Upper lobe of right lung (tissue), 1 donor: ENCODE measurements at regions not wholly inside any gene's neighbourhood (a gene's known extent, or its start where the extent isn't known, plus 50 kb on each side); places are given as distances from the start of the nearest gene placed in this dataset.

Experiments
- ATAC-seq: fragments of 200-7000 bp; cut with Tn5 transposase; one replicate; pipeline ENCODE4 v1.9.1; 2020; ENCODE audit warnings: mild to moderate bottlenecking, moderate library complexity
- DNase-seq: peaks from one replicate; pipeline ENCODE4 v3.0.0-alpha.2; 2020
- H3K27ac ChIP-seq: fragments of 200-600 bp; one replicate; pipeline ENCODE4 v1.8.0; 2022
- H3K27me3 ChIP-seq: fragments of 200-600 bp; one replicate; pipeline ENCODE4 v1.8.0; 2022; ENCODE audit warnings: mild to moderate bottlenecking
- H3K36me3 ChIP-seq: fragments of 200-600 bp; one replicate; pipeline ENCODE4 v1.8.0; 2022
- H3K4me1 ChIP-seq: fragments of 200-600 bp; one replicate; pipeline ENCODE4 v1.8.0; 2022
- H3K4me3 ChIP-seq: fragments of 200-600 bp; one replicate; pipeline ENCODE4 v1.8.0; 2022; ENCODE audit warnings: mild to moderate bottlenecking
- H3K9me3 ChIP-seq: fragments of 200-600 bp; one replicate; pipeline ENCODE4 v1.8.0; 2022
- intact Hi-C: fragments of 100-400 bp; cut with DNase I; formaldehyde crosslinking; loops from one replicate; pipeline ENCODE4 v1.11.0; 2022
- TF ChIP-seq, protein P1 (sequence below): fragments of 200-600 bp; IDR thresholded peaks from one replicate; pipeline ENCODE4 v1.8.0; 2022; ENCODE audit warnings: antibody characterized with exemption
- donor health status: DM: no; HTN: yes; CAD: no; lungs with severe emphysema.

DNA sequence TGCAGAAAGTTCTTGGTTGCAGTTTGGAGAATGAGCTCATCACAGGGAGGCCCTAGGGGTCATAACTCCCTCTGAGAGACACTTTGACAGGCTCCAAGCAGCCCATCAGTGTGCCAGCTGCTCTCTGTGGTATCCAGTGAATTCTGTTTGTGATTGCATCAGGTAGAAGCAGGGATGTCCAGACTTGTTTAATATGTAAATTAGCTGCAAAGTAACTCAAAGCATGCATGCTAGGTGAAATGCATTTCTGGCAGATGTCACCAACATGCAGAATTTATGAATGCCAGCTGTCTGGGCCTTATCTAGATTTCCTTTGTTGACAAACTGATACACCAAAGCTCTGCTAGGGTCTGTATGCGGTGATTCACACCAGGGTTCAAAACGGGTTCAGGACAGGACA lies 123.6 kb upstream of the MTNR1B start:
- TF ChIP-seq, protein P1, sequence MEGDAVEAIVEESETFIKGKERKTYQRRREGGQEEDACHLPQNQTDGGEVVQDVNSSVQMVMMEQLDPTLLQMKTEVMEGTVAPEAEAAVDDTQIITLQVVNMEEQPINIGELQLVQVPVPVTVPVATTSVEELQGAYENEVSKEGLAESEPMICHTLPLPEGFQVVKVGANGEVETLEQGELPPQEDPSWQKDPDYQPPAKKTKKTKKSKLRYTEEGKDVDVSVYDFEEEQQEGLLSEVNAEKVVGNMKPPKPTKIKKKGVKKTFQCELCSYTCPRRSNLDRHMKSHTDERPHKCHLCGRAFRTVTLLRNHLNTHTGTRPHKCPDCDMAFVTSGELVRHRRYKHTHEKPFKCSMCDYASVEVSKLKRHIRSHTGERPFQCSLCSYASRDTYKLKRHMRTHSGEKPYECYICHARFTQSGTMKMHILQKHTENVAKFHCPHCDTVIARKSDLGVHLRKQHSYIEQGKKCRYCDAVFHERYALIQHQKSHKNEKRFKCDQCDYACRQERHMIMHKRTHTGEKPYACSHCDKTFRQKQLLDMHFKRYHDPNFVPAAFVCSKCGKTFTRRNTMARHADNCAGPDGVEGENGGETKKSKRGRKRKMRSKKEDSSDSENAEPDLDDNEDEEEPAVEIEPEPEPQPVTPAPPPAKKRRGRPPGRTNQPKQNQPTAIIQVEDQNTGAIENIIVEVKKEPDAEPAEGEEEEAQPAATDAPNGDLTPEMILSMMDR, result no peak
- H3K27ac ChIP-seq, result no peak overlapping the region
- ATAC-seq (no peak), DNase-seq (no peak)
- H3K4me3 ChIP-seq, result no peak overlapping the region
- no peaks in the 10 kb centered on the region for H3K4me1 ChIP-seq
- intact Hi-C loops, result no loop called here
- H3K9me3 ChIP-seq, result no peaks in the 10 kb centered on the region
- H3K27me3 ChIP-seq, result no peaks in the 10 kb centered on the region
- no peaks in the 10 kb centered on the region for H3K36me3 ChIP-seq

DNA sequence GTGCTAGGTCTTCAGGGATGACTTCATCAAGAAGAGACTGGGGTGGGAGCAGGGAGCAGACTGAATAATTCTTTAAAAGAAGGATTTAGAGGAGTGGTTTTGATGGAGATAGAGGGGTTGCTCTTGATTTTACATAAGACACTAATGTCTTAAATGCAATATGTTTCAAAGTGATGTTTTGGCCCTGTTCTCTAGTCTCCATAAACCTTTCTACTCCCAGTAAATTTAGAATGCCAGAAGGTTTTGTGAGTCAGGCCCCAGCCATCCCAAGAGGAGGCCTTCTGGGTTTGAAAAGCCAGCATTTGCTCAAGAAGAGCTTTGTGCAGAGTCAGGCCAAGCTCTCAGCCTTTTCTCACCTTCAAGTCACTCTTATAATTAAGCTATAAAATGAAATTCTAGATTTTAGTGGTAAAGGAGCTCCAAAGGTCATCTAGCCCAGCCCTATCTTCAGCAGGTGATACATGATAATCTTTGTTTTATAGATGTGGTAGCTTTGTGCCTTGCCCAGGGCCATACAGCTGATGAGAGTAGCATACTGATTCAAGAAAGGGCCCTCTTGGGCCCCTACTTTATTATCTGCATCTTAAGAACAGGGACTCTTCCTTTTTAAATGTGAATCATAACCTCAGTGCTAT lies 122.8 kb upstream of the MTNR1B start:
- no peaks in the 10 kb centered on the region for H3K4me1 ChIP-seq
- no peaks in the 10 kb centered on the region for H3K27me3 ChIP-seq
- no peak overlapping the region for H3K27ac ChIP-seq
- TF ChIP-seq, protein P1, result no peak
- DNase-seq, result no peak
- intact Hi-C loops, result no loop called here
- no peak for ATAC-seq
- no peaks in the 10 kb centered on the region for H3K36me3 ChIP-seq
- no peaks in the 10 kb centered on the region for H3K9me3 ChIP-seq
- H3K4me3 ChIP-seq, result no peak overlapping the region

DNA sequence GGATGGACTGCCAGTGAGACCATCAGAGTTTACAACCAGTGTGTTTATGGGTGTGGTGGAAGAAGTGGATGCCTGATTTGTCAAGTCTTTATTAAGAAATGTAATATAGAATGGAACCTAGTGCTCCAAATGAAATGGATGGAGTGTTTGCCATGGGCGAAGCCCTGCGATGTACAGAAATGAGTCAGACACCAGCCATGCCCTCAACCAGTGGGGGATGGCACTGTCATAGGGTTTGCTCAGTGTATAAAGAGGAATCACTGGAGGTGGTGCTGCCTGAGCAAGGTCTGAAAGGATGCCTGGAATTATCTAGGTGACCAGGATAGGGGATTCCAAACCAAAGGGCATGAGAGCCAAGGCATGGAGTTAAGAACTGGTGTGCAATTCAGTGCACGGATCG lies 120.9 kb upstream of the MTNR1B start:
- no peak for DNase-seq
- no peaks in the 10 kb centered on the region for H3K36me3 ChIP-seq
- no peak overlapping the region for H3K4me3 ChIP-seq
- TF ChIP-seq, protein P1, result no peak
- no peak overlapping the region for H3K27ac ChIP-seq
- no peaks in the 10 kb centered on the region for H3K4me1 ChIP-seq
- ATAC-seq, result no peak
- intact Hi-C loops, result no loop called here
- H3K27me3 ChIP-seq, result no peaks in the 10 kb centered on the region
- no peaks in the 10 kb centered on the region for H3K9me3 ChIP-seq

DNA sequence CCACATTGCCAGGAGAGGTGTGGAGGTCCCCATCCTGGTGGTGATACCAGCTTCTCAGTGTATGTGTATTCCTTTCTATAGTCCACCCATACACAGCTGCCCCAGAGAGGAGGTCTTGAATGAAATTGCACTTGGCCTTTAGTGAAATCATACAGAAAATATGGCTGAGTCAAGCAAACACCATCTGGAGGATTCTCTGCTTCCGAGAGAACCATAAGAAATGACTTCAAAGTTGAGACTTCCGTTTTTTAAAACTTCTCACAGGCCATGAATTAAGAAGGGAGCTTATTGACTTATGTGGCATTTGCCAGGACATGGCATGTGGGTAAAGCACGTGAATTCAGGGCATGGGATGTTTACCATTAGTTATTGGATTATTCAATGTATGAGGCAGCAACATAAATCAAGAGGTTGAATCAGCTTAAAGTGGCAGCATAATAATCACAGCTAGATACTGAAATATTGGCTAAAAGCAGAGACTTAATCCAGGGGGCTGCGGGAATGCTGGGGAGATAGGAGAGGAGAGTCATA lies 119.1 kb upstream of the MTNR1B start:
- ATAC-seq (no peak), DNase-seq (no peak)
- TF ChIP-seq, protein P1, result no peak
- no peaks in the 10 kb centered on the region for H3K4me1 ChIP-seq
- H3K36me3 ChIP-seq, result no peaks in the 10 kb centered on the region
- no peaks in the 10 kb centered on the region for H3K27me3 ChIP-seq
- no peaks in the 10 kb centered on the region for H3K9me3 ChIP-seq
- H3K27ac ChIP-seq, result no peak overlapping the region
- intact Hi-C loops, result no loop called here
- no peak overlapping the region for H3K4me3 ChIP-seq

DNA sequence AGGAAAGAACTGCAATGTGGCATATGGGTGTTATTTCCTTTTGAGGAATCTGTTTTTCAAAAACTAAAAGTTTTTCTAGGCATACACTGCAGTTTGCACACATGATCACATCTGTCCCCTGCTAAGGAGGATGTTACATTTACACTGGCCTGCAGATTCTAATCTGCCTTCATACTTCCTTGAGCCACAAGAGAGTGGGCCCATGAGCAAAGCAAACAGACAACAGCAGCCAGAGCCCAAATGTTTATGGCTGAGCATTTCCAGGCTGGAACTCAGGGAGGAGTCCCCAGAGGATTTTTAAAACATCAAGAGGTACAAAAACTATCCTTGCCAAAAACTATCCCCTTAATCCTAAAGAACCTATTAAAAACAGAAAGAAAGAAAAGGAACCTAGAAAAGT lies 117.2 kb upstream of the MTNR1B start:
- H3K9me3 ChIP-seq, result no peaks in the 10 kb centered on the region
- intact Hi-C loops, result no loop called here
- no peak for ATAC-seq
- TF ChIP-seq, protein P1, result no peak
- H3K4me1 ChIP-seq, result no peaks in the 10 kb centered on the region
- no peaks in the 10 kb centered on the region for H3K36me3 ChIP-seq
- H3K4me3 ChIP-seq, result no peak overlapping the region
- H3K27me3 ChIP-seq, result no peaks in the 10 kb centered on the region
- no peak for DNase-seq
- H3K27ac ChIP-seq, result no peak overlapping the region

DNA sequence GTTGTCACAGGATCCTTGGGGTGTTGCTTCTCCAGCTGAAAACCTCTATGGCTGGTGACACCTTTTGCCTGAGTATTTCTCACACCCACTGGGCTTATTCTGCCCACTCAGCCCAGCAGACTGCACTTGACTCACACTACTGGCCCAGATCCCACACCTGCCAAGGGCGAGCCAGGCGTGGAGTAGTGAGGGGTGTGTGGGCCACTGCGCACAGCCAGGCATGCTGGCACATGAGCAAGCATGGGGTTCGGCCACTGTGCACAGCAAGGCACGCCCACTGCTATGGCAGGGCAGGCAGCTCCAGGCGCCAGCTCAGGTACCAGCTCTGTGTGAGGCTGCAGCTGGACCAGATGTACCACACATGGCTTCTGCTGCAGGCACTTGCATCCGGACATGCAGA lies 116.5 kb upstream of the MTNR1B start:
- ATAC-seq (peak; percentile 54), DNase-seq (peak; percentile 64)
- no peak overlapping the region for H3K27ac ChIP-seq
- no peaks in the 10 kb centered on the region for H3K4me1 ChIP-seq
- H3K27me3 ChIP-seq, result no peaks in the 10 kb centered on the region
- no peaks in the 10 kb centered on the region for H3K36me3 ChIP-seq
- no peak overlapping the region for H3K4me3 ChIP-seq
- TF ChIP-seq, protein P1, result no peak
- intact Hi-C loops, result no loop called here
- H3K9me3 ChIP-seq, result no peaks in the 10 kb centered on the region
